SK-N-SH treated with all-trans-retinoic acid at 6 μM for 48 hours (cell line): ENCODE measurements at regions not wholly inside any gene's neighbourhood (a gene's known extent, or its start where the extent isn't known, plus 50 kb on each side); places are given as distances from the start of the nearest gene placed in this dataset.

Experiments used
- ARNTL ChIP-seq: fragments of 450-650 bp; formaldehyde crosslinking; IDR thresholded peaks from 2 replicates; pipeline ENCODE4 v1.5.0; 2020; ENCODE audit warnings: low read depth, mild to moderate bottlenecking, moderate library complexity, borderline replicate concordance
- ESRRG ChIP-seq: fragments of 250-450 bp; sonication (Bioruptor Pico); IDR thresholded peaks from 2 replicates; pipeline ENCODE4 v1.6.1; 2021; ENCODE audit warnings: mild to moderate bottlenecking
- GLIS3 ChIP-seq: fragments of 250-450 bp; sonication (Bioruptor Pico); IDR thresholded peaks from 2 replicates; pipeline ENCODE4 v1.5.0; 2020; ENCODE audit warnings: mild to moderate bottlenecking, moderate library complexity
- OSR1 ChIP-seq: fragments of 250-450 bp; sonication (Bioruptor Pico); IDR thresholded peaks from 2 replicates; pipeline ENCODE4 v1.8.0; 2022; ENCODE audit warnings: moderate library complexity, mild to moderate bottlenecking, inconsistent platforms
- ZFP30 ChIP-seq: fragments of 450-650 bp; formaldehyde crosslinking; IDR thresholded peaks from 2 replicates; pipeline ENCODE4 v1.5.0; 2022; ENCODE audit warnings: mild to moderate bottlenecking, moderate library complexity
- ZNF8 ChIP-seq: fragments of 450-650 bp; formaldehyde crosslinking; IDR thresholded peaks from 2 replicates; pipeline ENCODE4 v1.5.0; 2020; ENCODE audit warnings: mild to moderate bottlenecking, moderate library complexity
- TF ChIP-seq, protein P1 (sequence below): fragments of 250-450 bp; sonication (Bioruptor Pico); IDR thresholded peaks from 2 replicates; pipeline ENCODE4 v1.5.0; 2020; ENCODE audit warnings: mild to moderate bottlenecking, moderate library complexity

DNA sequence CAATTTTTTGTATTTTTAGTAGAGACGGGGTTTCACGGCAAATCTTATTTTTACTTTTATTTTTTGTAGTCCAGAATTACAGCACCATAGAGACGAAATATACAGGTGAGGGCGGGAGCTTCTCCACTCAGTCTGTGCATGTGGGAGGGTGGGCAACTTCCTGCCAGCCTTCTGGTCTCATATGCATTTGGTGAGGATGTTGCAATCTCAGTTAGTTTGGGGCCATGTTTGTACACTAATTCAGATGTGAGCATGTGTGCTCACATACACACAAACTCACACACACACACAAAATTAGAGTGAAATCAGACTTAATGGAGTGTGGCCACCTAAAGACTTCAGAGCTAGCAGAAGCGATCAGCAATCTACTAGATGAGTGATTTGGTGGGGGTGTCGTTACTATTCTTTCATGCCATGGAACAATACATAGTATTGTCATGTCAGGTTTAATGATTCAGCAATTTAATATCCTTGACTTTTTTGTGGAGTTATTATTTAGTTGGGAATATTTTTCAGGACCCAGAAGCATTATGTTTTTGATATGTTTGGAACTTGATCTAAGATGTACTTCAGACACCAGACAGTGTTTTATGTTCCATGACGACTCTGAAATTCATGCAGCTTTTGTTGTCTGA lies 78.0 kb upstream of the BMP2 start:
- no peak for TF ChIP-seq ESRRG (CRISPR knock-in tag)
- TF ChIP-seq ARNTL (CRISPR knock-in tag), result no peak
- TF ChIP-seq OSR1 (CRISPR knock-in tag), result no peak
- no peak for TF ChIP-seq ZNF8 (CRISPR knock-in tag)
- no peak for TF ChIP-seq GLIS3 (CRISPR knock-in tag)
- no peak for TF ChIP-seq ZFP30 (CRISPR knock-in tag)
- TF ChIP-seq, protein P1, sequence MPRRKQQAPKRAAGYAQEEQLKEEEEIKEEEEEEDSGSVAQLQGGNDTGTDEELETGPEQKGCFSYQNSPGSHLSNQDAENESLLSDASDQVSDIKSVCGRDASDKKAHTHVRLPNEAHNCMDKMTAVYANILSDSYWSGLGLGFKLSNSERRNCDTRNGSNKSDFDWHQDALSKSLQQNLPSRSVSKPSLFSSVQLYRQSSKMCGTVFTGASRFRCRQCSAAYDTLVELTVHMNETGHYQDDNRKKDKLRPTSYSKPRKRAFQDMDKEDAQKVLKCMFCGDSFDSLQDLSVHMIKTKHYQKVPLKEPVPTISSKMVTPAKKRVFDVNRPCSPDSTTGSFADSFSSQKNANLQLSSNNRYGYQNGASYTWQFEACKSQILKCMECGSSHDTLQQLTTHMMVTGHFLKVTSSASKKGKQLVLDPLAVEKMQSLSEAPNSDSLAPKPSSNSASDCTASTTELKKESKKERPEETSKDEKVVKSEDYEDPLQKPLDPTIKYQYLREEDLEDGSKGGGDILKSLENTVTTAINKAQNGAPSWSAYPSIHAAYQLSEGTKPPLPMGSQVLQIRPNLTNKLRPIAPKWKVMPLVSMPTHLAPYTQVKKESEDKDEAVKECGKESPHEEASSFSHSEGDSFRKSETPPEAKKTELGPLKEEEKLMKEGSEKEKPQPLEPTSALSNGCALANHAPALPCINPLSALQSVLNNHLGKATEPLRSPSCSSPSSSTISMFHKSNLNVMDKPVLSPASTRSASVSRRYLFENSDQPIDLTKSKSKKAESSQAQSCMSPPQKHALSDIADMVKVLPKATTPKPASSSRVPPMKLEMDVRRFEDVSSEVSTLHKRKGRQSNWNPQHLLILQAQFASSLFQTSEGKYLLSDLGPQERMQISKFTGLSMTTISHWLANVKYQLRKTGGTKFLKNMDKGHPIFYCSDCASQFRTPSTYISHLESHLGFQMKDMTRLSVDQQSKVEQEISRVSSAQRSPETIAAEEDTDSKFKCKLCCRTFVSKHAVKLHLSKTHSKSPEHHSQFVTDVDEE (CRISPR knock-in tag), result no peak
